ENCODE measurements at regions not wholly inside any gene's neighbourhood (a gene's known extent, or its start where the extent isn't known, plus 50 kb on each side); places are given as distances from the start of the nearest gene placed in this dataset.
"Not testable (repeated sequence)": the region's sequence is repeated elsewhere in the genome, so short reads cannot be mapped to it uniquely, and the experiment has no call there.

GRCh38 chr12:116672842-116673516, 64.9 kb downstream of the SPRING1 start:
- no peaks in the 10 kb centered on the region for H3K27me3 ChIP-seq (ENCODE audit: insufficient read depth, poor library complexity, severe bottlenecking)
- DNase-seq (ENCODE audit: low read depth in 1 of 2, low spot score in 1 of 2), result peak in 1 of 2 experiments; percentile 18
- TF ChIP-seq SPI1 (IDR thresholded peaks at IDR 0.05; ENCODE audit: borderline replicate concordance, low read depth) (no peak), GABPA (IDR thresholded peaks at IDR 0.05; ENCODE audit: low read depth) (peak; percentile 39; the same call in 1 of the 2 replicates)
- peak overlapping the region; percentile 2 for H3K27ac ChIP-seq (replicated peaks)
- H3K4me3 ChIP-seq (replicated peaks; ENCODE audit: insufficient read depth, low read length), result no peak overlapping the region

GRCh38 chr12:116672010-116672409, 65.9 kb downstream of the SPRING1 start:
- TF ChIP-seq, protein P1, sequence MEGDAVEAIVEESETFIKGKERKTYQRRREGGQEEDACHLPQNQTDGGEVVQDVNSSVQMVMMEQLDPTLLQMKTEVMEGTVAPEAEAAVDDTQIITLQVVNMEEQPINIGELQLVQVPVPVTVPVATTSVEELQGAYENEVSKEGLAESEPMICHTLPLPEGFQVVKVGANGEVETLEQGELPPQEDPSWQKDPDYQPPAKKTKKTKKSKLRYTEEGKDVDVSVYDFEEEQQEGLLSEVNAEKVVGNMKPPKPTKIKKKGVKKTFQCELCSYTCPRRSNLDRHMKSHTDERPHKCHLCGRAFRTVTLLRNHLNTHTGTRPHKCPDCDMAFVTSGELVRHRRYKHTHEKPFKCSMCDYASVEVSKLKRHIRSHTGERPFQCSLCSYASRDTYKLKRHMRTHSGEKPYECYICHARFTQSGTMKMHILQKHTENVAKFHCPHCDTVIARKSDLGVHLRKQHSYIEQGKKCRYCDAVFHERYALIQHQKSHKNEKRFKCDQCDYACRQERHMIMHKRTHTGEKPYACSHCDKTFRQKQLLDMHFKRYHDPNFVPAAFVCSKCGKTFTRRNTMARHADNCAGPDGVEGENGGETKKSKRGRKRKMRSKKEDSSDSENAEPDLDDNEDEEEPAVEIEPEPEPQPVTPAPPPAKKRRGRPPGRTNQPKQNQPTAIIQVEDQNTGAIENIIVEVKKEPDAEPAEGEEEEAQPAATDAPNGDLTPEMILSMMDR (IDR thresholded peaks at IDR 0.05; ENCODE audit: insufficient read depth, low read length), result no peak
- TF ChIP-seq POLR2AphosphoS5 (IDR thresholded peaks at IDR 0.05; ENCODE audit: low read depth), result no peak
- TF ChIP-seq SPI1 (IDR thresholded peaks at IDR 0.05; ENCODE audit: borderline replicate concordance, low read depth), result no peak
- no peak for TF ChIP-seq REST (IDR thresholded peaks at IDR 0.05; ENCODE audit: insufficient replicate concordance, low read depth)
- TF ChIP-seq GABPA (IDR thresholded peaks at IDR 0.05; ENCODE audit: low read depth), result no peak
- Histone ChIP-seq H3K27me3 (ENCODE audit: insufficient read depth, poor library complexity, severe bottlenecking) (no peaks in the 10 kb centered on the region), H3K4me3 (replicated peaks; ENCODE audit: insufficient read depth, low read length) (no peak overlapping the region), H3K27ac (replicated peaks) (no peak overlapping the region)
- no peak for DNase-seq (ENCODE audit: low read depth in 1 of 2, low spot score in 1 of 2)

- Histone ChIP-seq H3K27ac (replicated peaks) (0 out of 2 replicates have a peak overlapping the region, but pooled peaks have one; percentile 5), H3K4me3 (replicated peaks; ENCODE audit: insufficient read depth, low read length) (no peak overlapping the region), H3K27me3 (ENCODE audit: insufficient read depth, poor library complexity, severe bottlenecking) (no peaks in the 10 kb centered on the region)
- DNase-seq (ENCODE audit: low read depth in 1 of 2, low spot score in 1 of 2), result no peak
- no peak for TF ChIP-seq SPI1 (IDR thresholded peaks at IDR 0.05; ENCODE audit: borderline replicate concordance, low read depth)
- TF ChIP-seq, protein P1 (IDR thresholded peaks at IDR 0.05; ENCODE audit: insufficient read depth, low read length), result no peak
- no peak for TF ChIP-seq POLR2AphosphoS5 (IDR thresholded peaks at IDR 0.05; ENCODE audit: low read depth)
- no peak for TF ChIP-seq GABPA (IDR thresholded peaks at IDR 0.05; ENCODE audit: low read depth)
- no peak for TF ChIP-seq REST (IDR thresholded peaks at IDR 0.05; ENCODE audit: insufficient replicate concordance, low read depth)
Observed at GRCh38 chr12:116670859-116671258, 67.0 kb downstream of the SPRING1 start.

GRCh38 chr12:116667752-116668151, 70.1 kb downstream of the SPRING1 start:
- no peak for TF ChIP-seq REST (IDR thresholded peaks at IDR 0.05; ENCODE audit: insufficient replicate concordance, low read depth)
- no peak; the same call in 1 of the 2 replicates for TF ChIP-seq POLR2AphosphoS5 (IDR thresholded peaks at IDR 0.05; ENCODE audit: low read depth)
- TF ChIP-seq SPI1 (IDR thresholded peaks at IDR 0.05; ENCODE audit: borderline replicate concordance, low read depth), result no peak
- no peak for DNase-seq (ENCODE audit: low read depth in 1 of 2, low spot score in 1 of 2)
- no peaks in the 10 kb centered on the region for H3K27me3 ChIP-seq (ENCODE audit: insufficient read depth, poor library complexity, severe bottlenecking)
- H3K27ac ChIP-seq (replicated peaks), result no peak overlapping the region
- no peak overlapping the region for H3K4me3 ChIP-seq (replicated peaks; ENCODE audit: insufficient read depth, low read length)

DNA sequence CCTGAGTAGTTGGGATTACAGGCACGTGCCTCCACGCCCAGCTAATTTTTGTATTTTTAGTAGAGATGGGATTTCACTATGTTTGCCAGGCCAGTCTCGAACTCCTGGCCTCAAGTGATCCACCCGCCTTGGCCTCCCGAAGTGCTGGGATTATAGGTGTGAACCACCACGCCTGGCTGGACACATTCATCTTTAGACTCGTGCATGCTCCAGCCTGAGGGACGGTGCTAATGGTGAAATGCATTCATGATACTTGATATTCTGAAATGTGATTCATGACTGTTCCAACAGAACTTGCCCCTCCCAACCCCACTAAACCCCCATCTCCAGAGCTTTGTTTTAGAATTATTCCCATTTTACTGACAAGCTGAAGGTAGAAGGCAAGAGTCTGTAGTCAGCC, 71.0 kb downstream of the SPRING1 start:
- not testable (repeated sequence) for H3K27me3 ChIP-seq (ENCODE audit: insufficient read depth, poor library complexity, severe bottlenecking); H3K27ac ChIP-seq (replicated peaks); H3K4me3 ChIP-seq (replicated peaks; ENCODE audit: insufficient read depth, low read length); DNase-seq (ENCODE audit: low read depth in 1 of 2, low spot score in 1 of 2)

Data from HL-60 (cell line).